GM12891 (cell line): ENCODE measurements at regions not wholly inside any gene's neighbourhood (a gene's known extent, or its start where the extent isn't known, plus 50 kb on each side); places are given as distances from the start of the nearest gene placed in this dataset.

Experiments used
- POLR2AphosphoS5 ChIP-seq: IDR thresholded peaks from 2 replicates; pipeline ENCODE4 v1.6.1; 2011; ENCODE audit warnings: low read depth, low read length, control low read depth
- TAF1 ChIP-seq: IDR thresholded peaks from 2 replicates; pipeline ENCODE4 v1.6.1; 2011; ENCODE audit warnings: low read depth, low read length, control low read depth

DNA sequence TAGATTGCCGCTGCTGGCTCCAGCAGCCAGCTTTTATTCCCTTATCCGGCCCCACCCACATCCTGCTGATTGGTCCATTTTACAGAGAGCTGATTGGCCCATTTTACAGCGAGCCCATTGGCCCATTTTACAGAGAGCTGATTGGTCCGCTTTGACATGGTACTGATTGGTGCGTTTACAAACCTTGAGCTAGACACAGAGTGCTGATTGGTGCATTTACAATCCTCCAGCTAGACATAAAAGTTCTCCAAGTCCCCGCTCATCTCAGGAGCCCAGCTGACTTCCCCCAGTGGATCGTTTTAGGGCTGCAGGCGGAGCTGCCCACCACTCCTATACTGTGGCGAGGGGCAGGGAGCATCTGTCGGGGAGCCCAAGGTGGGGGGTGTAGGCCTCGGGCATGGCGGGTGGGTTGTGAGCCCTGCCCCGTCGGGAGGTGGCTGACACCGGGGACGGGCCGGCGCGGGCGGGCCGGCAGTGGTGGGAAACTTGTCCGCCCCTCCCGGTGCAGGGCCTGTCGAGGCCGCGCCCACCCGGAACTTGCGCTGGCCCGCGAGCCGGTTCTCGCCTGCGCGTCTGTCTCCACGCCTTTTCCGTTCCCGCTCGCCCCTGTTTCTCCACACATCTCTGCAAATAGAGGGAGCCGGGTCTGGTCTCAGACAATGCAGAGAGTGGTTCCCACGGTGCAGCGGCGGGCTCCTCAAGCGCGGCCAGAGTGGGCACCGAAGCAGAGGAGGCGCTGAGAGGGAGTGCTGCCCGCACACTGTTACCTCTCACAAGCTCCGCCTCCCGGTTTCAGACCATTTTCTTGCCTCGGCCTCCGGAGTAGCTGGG lies 86.1 kb upstream of the STMND1 start:
- TF ChIP-seq TAF1 (no peak), POLR2AphosphoS5 (no peak)
